ENCODE measurements at regions not wholly inside any gene's neighbourhood (a gene's known extent, or its start where the extent isn't known, plus 50 kb on each side); places are given as distances from the start of the nearest gene placed in this dataset.

GRCh38 chr2:75952173-75952572 lies 241.5 kb upstream of the GCFC2 start:
- TF ChIP-seq, protein P1, sequence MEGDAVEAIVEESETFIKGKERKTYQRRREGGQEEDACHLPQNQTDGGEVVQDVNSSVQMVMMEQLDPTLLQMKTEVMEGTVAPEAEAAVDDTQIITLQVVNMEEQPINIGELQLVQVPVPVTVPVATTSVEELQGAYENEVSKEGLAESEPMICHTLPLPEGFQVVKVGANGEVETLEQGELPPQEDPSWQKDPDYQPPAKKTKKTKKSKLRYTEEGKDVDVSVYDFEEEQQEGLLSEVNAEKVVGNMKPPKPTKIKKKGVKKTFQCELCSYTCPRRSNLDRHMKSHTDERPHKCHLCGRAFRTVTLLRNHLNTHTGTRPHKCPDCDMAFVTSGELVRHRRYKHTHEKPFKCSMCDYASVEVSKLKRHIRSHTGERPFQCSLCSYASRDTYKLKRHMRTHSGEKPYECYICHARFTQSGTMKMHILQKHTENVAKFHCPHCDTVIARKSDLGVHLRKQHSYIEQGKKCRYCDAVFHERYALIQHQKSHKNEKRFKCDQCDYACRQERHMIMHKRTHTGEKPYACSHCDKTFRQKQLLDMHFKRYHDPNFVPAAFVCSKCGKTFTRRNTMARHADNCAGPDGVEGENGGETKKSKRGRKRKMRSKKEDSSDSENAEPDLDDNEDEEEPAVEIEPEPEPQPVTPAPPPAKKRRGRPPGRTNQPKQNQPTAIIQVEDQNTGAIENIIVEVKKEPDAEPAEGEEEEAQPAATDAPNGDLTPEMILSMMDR (IDR thresholded peaks at IDR 0.05), result no peak
- no peak for TF ChIP-seq POLR2A (IDR thresholded peaks at IDR 0.05)

Measured in uterus (tissue), 2 donors.